Peyer's patch (tissue), 4 donors: ENCODE measurements at regions not wholly inside any gene's neighbourhood (a gene's known extent, or its start where the extent isn't known, plus 50 kb on each side); places are given as distances from the start of the nearest gene placed in this dataset.

Experiments
- DNase-seq, 3 donors: peaks; one replicate each; pipeline ENCODE4 v3.0.0-alpha.2; 2017 to 2019
- H3K27ac ChIP-seq, 4 donors: fragments of 200-600 bp; sonication (generic); one replicate each; pipeline ENCODE4 v1.5.1; 2016 to 2019
- H3K27me3 ChIP-seq, 2 donors: fragments of 200-600 bp; sonication (generic); one replicate each; pipeline ENCODE4 v1.5.1; 2019
- H3K36me3 ChIP-seq, 3 donors: fragments of 200-600 bp; sonication (generic); one replicate each; pipeline ENCODE4 v1.5.1; 2016 to 2019
- H3K4me1 ChIP-seq, 4 donors: fragments of 200-600 bp; sonication (generic); one replicate each; pipeline ENCODE4 v1.5.1; 2016 to 2019
- H3K4me3 ChIP-seq, 4 donors: fragments of 200-600 bp; sonication (generic); 1 replicate in 3 of 4; 2 replicates in 1 of 4; pipeline ENCODE4 v1.5.1; 2016 to 2019; ENCODE audit warnings: mild to moderate bottlenecking in 1 of 4
- H3K9me3 ChIP-seq, 4 donors: fragments of 200-600 bp; sonication (generic); one replicate each; pipeline ENCODE4 v1.5.1; 2016 to 2019; ENCODE audit warnings: mild to moderate bottlenecking in 1 of 4
- POLR2A ChIP-seq, 2 donors: fragments of 450-650 bp; IDR thresholded peaks; one replicate each; pipeline ENCODE4 v1.5.1; 2017; ENCODE audit warnings: antibody characterized with exemption in 2 of 2, mild to moderate bottlenecking in 2 of 2, moderate library complexity in 2 of 2
- TF ChIP-seq, protein P1 (sequence below), 6 experiments: fragments of 450-650 bp in 4 of 6; fragments of 200-600 bp in 2 of 6; sonication (generic) in 1 of 6; IDR thresholded peaks; one replicate each; pipeline ENCODE4 v1.5.1; 2017 to 2019; ENCODE audit warnings: antibody characterized with exemption in 6 of 6, mild to moderate bottlenecking in 3 of 6, moderate library complexity in 1 of 6

DNA sequence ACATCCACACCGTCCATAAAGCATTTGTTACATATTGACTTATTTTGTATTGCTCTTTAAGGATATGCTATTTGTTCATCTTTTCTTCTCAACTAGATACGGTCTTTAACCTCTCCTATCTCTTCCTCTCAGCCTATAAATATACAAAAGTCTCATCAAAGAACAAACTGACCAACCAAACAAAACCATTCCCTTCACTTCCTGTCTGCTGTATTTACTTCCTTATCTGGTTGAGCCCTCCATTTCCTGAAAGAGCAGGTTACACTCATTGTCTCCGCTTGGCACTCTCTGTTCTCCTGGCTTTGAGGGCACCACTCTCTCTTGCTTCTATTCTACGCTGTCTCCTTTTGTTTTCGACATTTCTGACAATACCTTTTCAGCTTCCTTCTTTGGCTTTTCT is 431.9 kb upstream of the TCF4 start:
- TF ChIP-seq, protein P1, sequence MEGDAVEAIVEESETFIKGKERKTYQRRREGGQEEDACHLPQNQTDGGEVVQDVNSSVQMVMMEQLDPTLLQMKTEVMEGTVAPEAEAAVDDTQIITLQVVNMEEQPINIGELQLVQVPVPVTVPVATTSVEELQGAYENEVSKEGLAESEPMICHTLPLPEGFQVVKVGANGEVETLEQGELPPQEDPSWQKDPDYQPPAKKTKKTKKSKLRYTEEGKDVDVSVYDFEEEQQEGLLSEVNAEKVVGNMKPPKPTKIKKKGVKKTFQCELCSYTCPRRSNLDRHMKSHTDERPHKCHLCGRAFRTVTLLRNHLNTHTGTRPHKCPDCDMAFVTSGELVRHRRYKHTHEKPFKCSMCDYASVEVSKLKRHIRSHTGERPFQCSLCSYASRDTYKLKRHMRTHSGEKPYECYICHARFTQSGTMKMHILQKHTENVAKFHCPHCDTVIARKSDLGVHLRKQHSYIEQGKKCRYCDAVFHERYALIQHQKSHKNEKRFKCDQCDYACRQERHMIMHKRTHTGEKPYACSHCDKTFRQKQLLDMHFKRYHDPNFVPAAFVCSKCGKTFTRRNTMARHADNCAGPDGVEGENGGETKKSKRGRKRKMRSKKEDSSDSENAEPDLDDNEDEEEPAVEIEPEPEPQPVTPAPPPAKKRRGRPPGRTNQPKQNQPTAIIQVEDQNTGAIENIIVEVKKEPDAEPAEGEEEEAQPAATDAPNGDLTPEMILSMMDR (IDR thresholded peaks at IDR 0.05), result no peak
- TF ChIP-seq POLR2A (IDR thresholded peaks at IDR 0.05), result no peak

GRCh38 chr18:56019156-56019555 is 431.2 kb upstream of the TCF4 start:
- no peak for TF ChIP-seq POLR2A (IDR thresholded peaks at IDR 0.05)
- Histone ChIP-seq H3K4me3 (no peak overlapping the region), H3K27ac (no peak overlapping the region), H3K4me1 (no peaks in the 10 kb centered on the region), H3K36me3 (no peaks in the 10 kb centered on the region), H3K27me3 (no peaks in the 10 kb centered on the region), H3K9me3 (no peaks in the 10 kb centered on the region)
- DNase-seq, result no peak

More for the DNA sequence above, 431.9 kb upstream of the TCF4 start:
- H3K4me3 ChIP-seq, result no peak overlapping the region
- no peak for DNase-seq
- no peak overlapping the region for H3K27ac ChIP-seq
- H3K9me3 ChIP-seq, result no peaks in the 10 kb centered on the region
- no peaks in the 10 kb centered on the region for H3K27me3 ChIP-seq
- no peaks in the 10 kb centered on the region for H3K36me3 ChIP-seq
- no peaks in the 10 kb centered on the region for H3K4me1 ChIP-seq

DNA sequence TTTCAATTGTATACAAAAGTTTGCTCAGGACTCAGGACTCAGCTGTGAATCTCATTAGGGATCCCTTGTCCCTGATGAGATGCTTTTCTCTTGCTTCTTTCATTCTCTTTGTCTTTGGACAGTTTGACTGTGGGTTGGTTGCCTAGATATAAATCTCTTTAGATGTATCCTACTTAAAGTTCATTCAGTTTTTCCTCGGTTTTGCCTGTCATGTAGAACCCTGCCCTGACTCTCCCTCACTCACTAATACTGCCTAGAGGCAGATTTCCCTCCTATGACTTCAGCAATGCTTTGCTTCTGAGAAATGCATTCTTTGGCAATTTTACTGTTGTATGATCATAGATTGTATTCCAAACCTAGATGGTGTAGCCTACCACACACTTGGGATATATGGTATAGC is 421.4 kb upstream of the TCF4 start:
- H3K9me3 ChIP-seq, result no peaks in the 10 kb centered on the region
- H3K27me3 ChIP-seq, result no peaks in the 10 kb centered on the region
- H3K27ac ChIP-seq, result no peak overlapping the region
- no peak overlapping the region for H3K4me3 ChIP-seq
- H3K4me1 ChIP-seq, result no peaks in the 10 kb centered on the region
- TF ChIP-seq, protein P1 (IDR thresholded peaks at IDR 0.05), result no peak
- no peak for TF ChIP-seq POLR2A (IDR thresholded peaks at IDR 0.05)
- no peak for DNase-seq
- no peaks in the 10 kb centered on the region for H3K36me3 ChIP-seq

DNA sequence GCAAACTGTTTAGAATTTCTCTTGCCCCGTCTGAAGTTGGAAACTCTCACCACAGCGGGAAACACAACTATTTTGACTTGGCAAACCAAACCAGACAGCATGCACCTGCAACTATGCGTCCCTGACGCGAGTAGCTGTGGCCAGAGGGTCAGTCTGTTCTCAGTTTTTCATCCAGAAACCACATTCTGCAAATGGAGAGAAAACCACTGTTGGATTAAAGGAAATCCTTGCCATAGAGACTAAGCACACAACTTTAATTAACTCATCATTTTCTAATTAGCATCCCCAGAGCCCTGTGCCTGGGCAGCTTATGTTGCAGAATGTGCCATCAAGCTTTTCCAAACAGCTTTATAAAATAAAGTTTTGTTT is 415.7 kb upstream of the TCF4 start:
- Histone ChIP-seq H3K4me3 (no peak overlapping the region), H3K9me3 (no peaks in the 10 kb centered on the region), H3K4me1 (no peaks in the 10 kb centered on the region), H3K27ac (no peak overlapping the region), H3K36me3 (no peaks in the 10 kb centered on the region), H3K27me3 (no peaks in the 10 kb centered on the region)
- TF ChIP-seq, protein P1 (IDR thresholded peaks at IDR 0.05), result no peak
- no peak for TF ChIP-seq POLR2A (IDR thresholded peaks at IDR 0.05)
- no peak for DNase-seq

GRCh38 chr18:56003009-56003719 is 415.2 kb upstream of the TCF4 start:
- Histone ChIP-seq H3K36me3 (no peaks in the 10 kb centered on the region), H3K9me3 (no peaks in the 10 kb centered on the region), H3K27ac (no peak overlapping the region), H3K4me3 (no peak overlapping the region), H3K27me3 (no peaks in the 10 kb centered on the region), H3K4me1 (no peaks in the 10 kb centered on the region)
- no peak for DNase-seq
- TF ChIP-seq, protein P1 (IDR thresholded peaks at IDR 0.05), result no peak
- TF ChIP-seq POLR2A (IDR thresholded peaks at IDR 0.05), result no peak

GRCh38 chr18:56001576-56001975 is 413.6 kb upstream of the TCF4 start:
- Histone ChIP-seq H3K4me1 (no peaks in the 10 kb centered on the region), H3K27ac (no peak overlapping the region), H3K4me3 (no peak overlapping the region), H3K36me3 (no peaks in the 10 kb centered on the region), H3K27me3 (no peaks in the 10 kb centered on the region), H3K9me3 (no peaks in the 10 kb centered on the region)
- DNase-seq, result no peak
- TF ChIP-seq, protein P1 (IDR thresholded peaks at IDR 0.05), result no peak
- no peak for TF ChIP-seq POLR2A (IDR thresholded peaks at IDR 0.05)
